K562 (cell line): ENCODE measurements at regions not wholly inside any gene's neighbourhood (a gene's known extent, or its start where the extent isn't known, plus 50 kb on each side); places are given as distances from the start of the nearest gene placed in this dataset.

Experiments used
- ATAC-seq: fragments of 200-7000 bp; cut with Tn5 transposase; 3 replicates; pipeline ENCODE4 v1.9.1; 2020; ENCODE audit warnings: moderate library complexity
- BruUV-seq: library from RNA; stranded (reverse); fragments of 400-500 nt; replicated peaks from 2 replicates; lab custom pipeline; 2021; lab: Mats Ljungman, UMichigan
- CTCF ChIA-PET: fragments of 300-600 bp; formaldehyde crosslinking; extraction: SDS; loops from one replicate; lab custom pipeline; 2021; ENCODE audit warnings: low intra/inter-chr PET ratio; lab: Yijun Ruan, JAX
- POLR2A ChIA-PET: fragments of 300-600, 350-650 bp; sonication (Branson Sonifier 250); formaldehyde crosslinking; extraction: SDS; loops from one replicate; lab custom pipeline; 2021; ENCODE audit warnings: antibody characterized with exemption, inconsistent platforms; lab: Yijun Ruan, JAX
- DNase-seq, 4 experiments: peaks; one replicate each; pipeline versions ENCODE4 v3.0.0 to v3.0.0-alpha.2; 2011 to 2018; ENCODE audit warnings: low spot score in 3 of 4, mixed read lengths in 3 of 4; ENCODE audit errors: extremely low read depth in 1 of 4
- FAIRE-seq: peaks from 2 replicates; lab custom pipeline; 2011; peaks lifted over from hg19 to GRCh38; lab: Jason Lieb, UNC
- H2AFZ ChIP-seq: 2 replicates; pipeline ENCODE4 v1.6.0; 2011; ENCODE audit warnings: low read depth, low read length, control low read depth, inconsistent platforms
- H3K27ac ChIP-seq: fragments of 200-600 bp; 3 replicates; pipeline ENCODE4 v1.8.0; 2011; ENCODE audit warnings: low read depth, mild to moderate bottlenecking, control low read depth, inconsistent platforms, low read length, moderate library complexity, mixed read lengths; ENCODE audit errors: extremely low read depth
- H3K27me3 ChIP-seq, 2 experiments: fragments of 300-600 bp in 1 of 2; 2 replicates in 1 of 2; 3 replicates in 1 of 2; pipeline versions ENCODE4 v1.6.0 to v1.8.0; 2011; ENCODE audit warnings: inconsistent platforms in 2 of 2, low read length in 2 of 2, mild to moderate bottlenecking in 1 of 2, mixed read lengths in 1 of 2, moderate library complexity in 1 of 2; ENCODE audit not compliant: control insufficient read depth in 2 of 2, insufficient read depth in 2 of 2
- H3K36me3 ChIP-seq: fragments of 300-600 bp; 3 replicates; pipeline ENCODE4 v1.8.0; 2011; ENCODE audit warnings: mild to moderate bottlenecking, low read length, inconsistent platforms; ENCODE audit not compliant: control insufficient read depth, insufficient read depth
- H3K4me1 ChIP-seq, 2 experiments: fragments of 200-600 bp in 1 of 2; replicated peaks in 1 of 2; 2 replicates in 1 of 2; 3 replicates in 1 of 2; pipeline versions ENCODE4 v1.5.1 to v1.8.0; 2011; ENCODE audit warnings: inconsistent platforms in 2 of 2, low read length in 2 of 2, mild to moderate bottlenecking in 1 of 2, mixed read lengths in 1 of 2, moderate library complexity in 1 of 2; ENCODE audit not compliant: control insufficient read depth in 2 of 2, insufficient read depth in 2 of 2
- H3K4me2 ChIP-seq: 2 replicates; pipeline ENCODE4 v1.6.1; 2011; ENCODE audit warnings: low read length, control low read depth, inconsistent platforms, mixed read lengths; ENCODE audit not compliant: insufficient read depth
- H3K4me3 ChIP-seq: fragments of 200-600 bp; sonication (generic), shearing (Covaris generic); 2 replicates; pipeline ENCODE4 v1.5.1; 2016; ENCODE audit warnings: control low read depth, inconsistent platforms
- H3K79me2 ChIP-seq: fragments of 200-600 bp; 3 replicates; pipeline ENCODE4 v1.8.0; 2011; ENCODE audit warnings: low read length, inconsistent platforms; ENCODE audit not compliant: control insufficient read depth, insufficient read depth
- H3K9ac ChIP-seq, 2 experiments: 2 replicates each; pipeline versions ENCODE4 v1.6.0 to v1.6.1; 2011; ENCODE audit warnings: low read depth in 2 of 2, low read length in 2 of 2, control low read depth in 1 of 2, inconsistent platforms in 1 of 2, mild to moderate bottlenecking in 1 of 2, mixed read lengths in 1 of 2; ENCODE audit not compliant: insufficient read depth in 1 of 2
- H3K9me1 ChIP-seq: one replicate; pipeline ENCODE4 v1.6.0; 2011; ENCODE audit warnings: inconsistent platforms, mild to moderate bottlenecking, low read length, moderate library complexity; ENCODE audit not compliant: control insufficient read depth, insufficient read depth
- H3K9me3 ChIP-seq: replicated peaks from 2 replicates; pipeline ENCODE4 v1.5.1; 2011; ENCODE audit warnings: low read depth, low read length, inconsistent platforms; ENCODE audit not compliant: control insufficient read depth, insufficient read depth
- H4K20me1 ChIP-seq: replicated peaks from 2 replicates; pipeline ENCODE4 v1.6.1; 2011; ENCODE audit warnings: low read length, inconsistent platforms, mixed read lengths; ENCODE audit not compliant: control insufficient read depth, insufficient read depth
- WGBS: fragments of 100-300 bp; shearing (Covaris generic); methylation state at CpG from one replicate; pipeline ENCODE4 v1.1.6; 2016; ENCODE audit warnings: low coverage, mixed read lengths; ENCODE audit not compliant: insufficient coverage; ENCODE audit errors: missing lambda C conversion rate; 5-methylcytosine and 5-hydroxymethylcytosine counted together
- in situ Hi-C: fragments of 300-500 bp; cut with MboI; formaldehyde crosslinking; loops from 4 replicates; pipeline ENCODE4 v1.15.0; 2018; ENCODE audit warnings: inconsistent platforms, mixed read lengths
- intact Hi-C: fragments of 100-400 bp; cut with micrococcal nuclease; formaldehyde crosslinking; loops from 2 replicates; pipeline ENCODE4 v1.14.2; 2022
- TF ChIP-seq, protein P1 (sequence below), 2 experiments: fragments of 150-350 bp in 1 of 2; IDR thresholded peaks; 2 replicates each; pipeline ENCODE4 v1.6.1; 2012 to 2016; ENCODE audit warnings: low read depth in 2 of 2, low read length in 2 of 2, mild to moderate bottlenecking in 1 of 2, moderate library complexity in 1 of 2

GRCh38 chr21:41614511-41614910 is 106.6 kb upstream of the TMPRSS2 start:
- no peaks in the 10 kb centered on the region for H3K9me1 ChIP-seq
- TF ChIP-seq, protein P1, sequence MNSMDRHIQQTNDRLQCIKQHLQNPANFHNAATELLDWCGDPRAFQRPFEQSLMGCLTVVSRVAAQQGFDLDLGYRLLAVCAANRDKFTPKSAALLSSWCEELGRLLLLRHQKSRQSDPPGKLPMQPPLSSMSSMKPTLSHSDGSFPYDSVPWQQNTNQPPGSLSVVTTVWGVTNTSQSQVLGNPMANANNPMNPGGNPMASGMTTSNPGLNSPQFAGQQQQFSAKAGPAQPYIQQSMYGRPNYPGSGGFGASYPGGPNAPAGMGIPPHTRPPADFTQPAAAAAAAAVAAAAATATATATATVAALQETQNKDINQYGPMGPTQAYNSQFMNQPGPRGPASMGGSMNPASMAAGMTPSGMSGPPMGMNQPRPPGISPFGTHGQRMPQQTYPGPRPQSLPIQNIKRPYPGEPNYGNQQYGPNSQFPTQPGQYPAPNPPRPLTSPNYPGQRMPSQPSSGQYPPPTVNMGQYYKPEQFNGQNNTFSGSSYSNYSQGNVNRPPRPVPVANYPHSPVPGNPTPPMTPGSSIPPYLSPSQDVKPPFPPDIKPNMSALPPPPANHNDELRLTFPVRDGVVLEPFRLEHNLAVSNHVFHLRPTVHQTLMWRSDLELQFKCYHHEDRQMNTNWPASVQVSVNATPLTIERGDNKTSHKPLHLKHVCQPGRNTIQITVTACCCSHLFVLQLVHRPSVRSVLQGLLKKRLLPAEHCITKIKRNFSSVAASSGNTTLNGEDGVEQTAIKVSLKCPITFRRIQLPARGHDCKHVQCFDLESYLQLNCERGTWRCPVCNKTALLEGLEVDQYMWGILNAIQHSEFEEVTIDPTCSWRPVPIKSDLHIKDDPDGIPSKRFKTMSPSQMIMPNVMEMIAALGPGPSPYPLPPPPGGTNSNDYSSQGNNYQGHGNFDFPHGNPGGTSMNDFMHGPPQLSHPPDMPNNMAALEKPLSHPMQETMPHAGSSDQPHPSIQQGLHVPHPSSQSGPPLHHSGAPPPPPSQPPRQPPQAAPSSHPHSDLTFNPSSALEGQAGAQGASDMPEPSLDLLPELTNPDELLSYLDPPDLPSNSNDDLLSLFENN (IDR thresholded peaks at IDR 0.05; ENCODE audit: low read depth in 2 of 2, low read length in 2 of 2): no peak
- TF ChIP-seq, all 486 proteins: peak for 0
- ATAC-seq (no peak), DNase-seq (no peak), FAIRE-seq (no peak)
- no peak overlapping the region for H3K9ac ChIP-seq
- POLR2A ChIA-PET: no interaction called here
- H4K20me1 ChIP-seq: peaks cover 7% of the 10 kb centered on the region; the same call in 1 of the 2 replicates
- H3K4me3 ChIP-seq: no peak overlapping the region
- H3K4me1 ChIP-seq: no peaks in the 10 kb centered on the region
- WGBS: 1% methylated on average over 12 of the region's 12 CpGs
- H3K27me3 ChIP-seq: peaks cover 17 to 49% of the 10 kb centered on the region in 2 experiments
- H3K79me2 ChIP-seq: no peaks in the 10 kb centered on the region
- no peaks in the 10 kb centered on the region for H3K9me3 ChIP-seq
- no peak overlapping the region for H2AFZ ChIP-seq
- no peak overlapping the region for H3K4me2 ChIP-seq
- no peaks in the 10 kb centered on the region for H3K36me3 ChIP-seq
- in situ Hi-C loops (loop anchor here (5.0 to 10.0 kb wide), 2 partner anchors 168 to 500 kb away; no protein-coding TSS in a partner anchor), intact Hi-C loops (loop anchor here (5.0 to 10.0 kb wide), 2 partner anchors 330 to 503 kb away; no protein-coding TSS in a partner anchor)
- no TSS peak for BruUV-seq
- CTCF ChIA-PET: interaction anchor here (0.8 kb wide), 1 partner anchor 164 kb away, joined by 4 read pairs; no protein-coding TSS in a partner anchor
- H3K27ac ChIP-seq: no peak overlapping the region
